Tibial nerve (tissue), 4 donors: ENCODE measurements at regions not wholly inside any gene's neighbourhood (a gene's known extent, or its start where the extent isn't known, plus 50 kb on each side); places are given as distances from the start of the nearest gene placed in this dataset.
"Not testable (repeated sequence)": the region's sequence is repeated elsewhere in the genome, so short reads cannot be mapped to it uniquely, and the experiment has no call there.

ENCODE experiments used
- DNase-seq, 2 donors: peaks; one replicate each; pipeline ENCODE4 v3.0.0-alpha.2; 2019; ENCODE audit warnings: low spot score in 2 of 2
- H3K27ac ChIP-seq, 4 donors: fragments of 200-600 bp; sonication (generic) in 3 of 4; one replicate each; pipeline ENCODE4 v1.5.1; 2017 to 2019; ENCODE audit warnings: mild to moderate bottlenecking in 1 of 4
- H3K27me3 ChIP-seq, 2 donors: fragments of 200-600 bp; sonication (generic) in 1 of 2; one replicate each; pipeline versions ENCODE4 v1.5.1 to v1.6.0; 2017 to 2019
- H3K36me3 ChIP-seq, 3 donors: fragments of 200-600 bp; sonication (generic); one replicate each; pipeline ENCODE4 v1.5.1; 2018 to 2019
- H3K4me1 ChIP-seq, 4 donors: fragments of 200-600 bp; sonication (generic) in 3 of 4; one replicate each; pipeline ENCODE4 v1.5.1; 2017 to 2019
- H3K4me3 ChIP-seq, 4 donors: fragments of 200-600 bp; sonication (generic) in 3 of 4; one replicate each; pipeline ENCODE4 v1.5.1; 2017 to 2019; ENCODE audit warnings: mild to moderate bottlenecking in 1 of 4, moderate library complexity in 1 of 4
- H3K9me3 ChIP-seq, 4 donors: fragments of 200-600 bp; sonication (generic) in 3 of 4; one replicate each; pipeline ENCODE4 v1.5.1; 2017 to 2019
- CTCF ChIP-seq, 5 experiments: fragments of 200-600 bp in 3 of 5; fragments of 450-650 bp in 2 of 5; sonication (generic) in 3 of 5; IDR thresholded peaks; one replicate each; pipeline ENCODE4 v1.5.1; 2016 to 2019; ENCODE audit warnings: antibody characterized with exemption in 5 of 5, mild to moderate bottlenecking in 3 of 5, moderate library complexity in 2 of 5
- EP300 ChIP-seq, 2 donors: sonication (generic); formaldehyde crosslinking; IDR thresholded peaks; one replicate each; pipeline ENCODE4 v1.6.1; 2017; ENCODE audit warnings: antibody characterized with exemption in 2 of 2, mild to moderate bottlenecking in 1 of 2
- POLR2A ChIP-seq, 2 donors: fragments of 450-650 bp; IDR thresholded peaks; one replicate each; pipeline ENCODE4 v1.6.1; 2017; ENCODE audit warnings: antibody characterized with exemption in 2 of 2, mild to moderate bottlenecking in 2 of 2, moderate library complexity in 2 of 2
- WGBS, 2 donors: methylation state at CpG; one replicate each; pipeline ENCODE4 v1.1.5; 2018; 5-methylcytosine and 5-hydroxymethylcytosine counted together

DNA sequence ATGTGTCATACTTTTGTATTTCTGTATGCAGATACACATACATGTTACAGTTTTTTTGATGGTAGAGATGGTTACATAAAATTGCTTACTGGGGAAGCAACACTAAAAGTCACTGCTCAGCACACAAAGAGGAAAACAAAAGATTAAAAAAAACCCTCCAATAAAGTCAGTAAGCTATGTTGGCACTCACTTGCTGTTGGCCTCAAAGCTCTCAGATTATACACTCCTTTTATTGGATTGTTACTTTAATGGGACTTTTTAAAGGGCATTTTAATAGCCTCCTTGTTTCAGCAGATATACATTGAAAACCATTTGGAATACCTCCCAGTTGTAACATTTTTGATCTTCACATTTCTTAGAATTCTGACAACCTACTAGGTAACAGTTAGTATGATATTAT lies 222.0 kb upstream of the HHIP start:
- Histone ChIP-seq H3K27ac (no peak overlapping the region), H3K4me1 (peaks cover 0 to 9% (median 0%) of the 10 kb centered on the region in 4 donors), H3K27me3 (no peaks in the 10 kb centered on the region), H3K4me3 (no peak overlapping the region), H3K9me3 (no peaks in the 10 kb centered on the region), H3K36me3 (no peaks in the 10 kb centered on the region)
- DNase-seq = no peak
- TF ChIP-seq CTCF (IDR thresholded peaks at IDR 0.05) (no peak), POLR2A (IDR thresholded peaks at IDR 0.05) (no peak), EP300 (IDR thresholded peaks at IDR 0.05) (no peak)

DNA sequence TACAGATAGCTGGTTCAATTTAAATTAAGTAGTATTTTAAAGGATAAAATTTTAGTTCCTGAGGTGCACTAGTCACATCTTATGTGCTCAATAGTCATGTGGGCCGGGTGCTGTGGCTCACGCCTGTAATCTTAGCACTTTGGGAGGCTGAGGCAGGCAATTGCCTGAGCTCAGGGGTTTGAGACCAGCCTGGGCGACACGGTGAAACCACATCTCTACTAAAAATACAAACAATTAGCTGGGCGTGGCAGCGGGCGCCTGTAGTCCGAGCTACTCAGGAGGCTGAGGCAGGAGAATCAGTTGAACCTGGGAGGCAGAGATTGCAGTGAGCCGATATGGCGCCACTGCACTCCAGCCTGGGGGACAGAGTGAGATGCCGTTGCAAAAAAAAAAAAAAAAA lies 219.9 kb upstream of the HHIP start:
- not testable (repeated sequence) for H3K4me3 ChIP-seq, H3K27ac ChIP-seq, H3K4me1 ChIP-seq, H3K27me3 ChIP-seq, DNase-seq, H3K36me3 ChIP-seq, H3K9me3 ChIP-seq
- WGBS, 2 donors = 95 to 96% methylated on average over 11 of the region's 11 CpGs

DNA sequence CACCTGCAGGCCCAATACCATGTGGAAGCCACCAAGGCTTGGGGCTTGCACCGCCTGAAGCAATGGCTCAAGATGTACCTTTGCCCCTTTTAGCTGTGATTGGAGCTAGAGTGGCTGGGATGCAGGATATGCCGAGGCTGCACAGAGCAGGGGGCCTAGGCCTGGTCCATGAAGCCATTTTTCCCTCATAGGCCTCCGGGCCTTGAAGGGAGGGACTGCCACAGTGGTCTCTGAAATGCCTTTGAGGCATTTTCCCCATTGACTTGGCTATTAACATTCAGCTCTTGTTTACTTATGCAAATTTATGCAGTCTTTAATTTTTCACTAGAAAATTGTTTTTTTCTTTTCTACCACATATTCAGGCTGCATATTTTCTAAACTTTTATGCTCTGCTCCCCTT lies 203.2 kb upstream of the HHIP start:
- no peaks in the 10 kb centered on the region for H3K27me3 ChIP-seq
- H3K36me3 ChIP-seq = no peaks in the 10 kb centered on the region
- TF ChIP-seq POLR2A (IDR thresholded peaks at IDR 0.05) (no peak), EP300 (IDR thresholded peaks at IDR 0.05) (no peak), CTCF (IDR thresholded peaks at IDR 0.05) (no peak)
- no peak overlapping the region for H3K27ac ChIP-seq
- H3K4me3 ChIP-seq = no peak overlapping the region
- H3K4me1 ChIP-seq = no peaks in the 10 kb centered on the region
- H3K9me3 ChIP-seq = peaks cover 0 to 4% (median 0%) of the 10 kb centered on the region in 4 donors
- 85 to 89% methylated on average over 3 of the region's 3 CpGs for WGBS, 2 donors
- DNase-seq = no peak

DNA sequence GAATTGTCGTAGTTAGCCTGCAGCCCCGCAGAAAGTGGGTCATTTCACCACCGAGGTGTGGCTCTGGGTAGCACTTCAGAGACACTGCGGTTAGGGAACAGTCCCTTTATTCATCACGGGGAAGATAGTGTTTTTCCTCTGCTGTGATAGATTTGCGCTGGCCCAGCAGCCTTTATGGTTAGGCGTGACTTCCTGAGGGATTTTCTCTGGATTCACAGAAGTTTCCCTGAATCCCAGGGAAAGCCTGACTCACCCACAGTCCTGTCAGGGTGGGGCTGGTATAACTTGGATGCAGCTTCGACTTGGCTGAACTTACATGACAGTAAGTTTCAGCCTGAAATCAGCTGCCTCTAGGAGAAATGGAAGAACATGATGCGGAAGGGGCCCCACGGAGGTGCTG lies 196.3 kb upstream of the HHIP start:
- Histone ChIP-seq H3K9me3 (peaks cover 0 to 5% (median 0%) of the 10 kb centered on the region in 4 donors), H3K27ac (peak overlapping the region in 2 of 4 donors; percentile 36 to 43), H3K4me3 (no peak overlapping the region), H3K36me3 (no peaks in the 10 kb centered on the region), H3K27me3 (no peaks in the 10 kb centered on the region), H3K4me1 (peaks cover 0 to 6% (median 0%) of the 10 kb centered on the region in 4 donors)
- no peak for TF ChIP-seq CTCF (IDR thresholded peaks at IDR 0.05)
- TF ChIP-seq POLR2A (IDR thresholded peaks at IDR 0.05) = no peak
- no peak for TF ChIP-seq EP300 (IDR thresholded peaks at IDR 0.05)
- 47 to 57% methylated on average over 10 of the region's 10 CpGs for WGBS, 2 donors
- DNase-seq = peak; percentile 33 to 53

DNA sequence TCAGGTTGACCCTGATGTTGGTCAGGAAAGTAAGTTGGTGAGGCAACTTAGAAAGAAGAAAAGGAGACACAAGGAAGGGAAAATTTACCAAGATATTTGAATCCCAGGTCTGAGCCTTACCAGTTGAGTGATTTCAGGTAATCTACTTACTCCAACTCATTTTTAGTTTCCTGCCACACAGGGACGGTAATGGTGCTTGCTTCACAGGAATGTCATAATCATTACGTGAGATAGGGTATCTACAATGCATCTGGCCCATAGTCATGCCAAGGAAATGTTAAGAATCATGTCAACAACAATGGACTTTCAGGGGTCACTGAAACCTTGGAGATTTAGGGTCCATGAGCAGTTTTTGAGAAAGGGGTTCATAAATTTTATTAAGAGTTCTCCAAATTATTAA lies 195.4 kb upstream of the HHIP start:
- no peaks in the 10 kb centered on the region for H3K36me3 ChIP-seq
- H3K27ac ChIP-seq = no peak overlapping the region
- WGBS, 2 donors = 94% methylated on average over 2 of the region's 2 CpGs
- H3K4me1 ChIP-seq = peaks cover 0 to 6% (median 0%) of the 10 kb centered on the region in 4 donors
- peaks cover 0 to 5% (median 0%) of the 10 kb centered on the region in 4 donors for H3K9me3 ChIP-seq
- H3K4me3 ChIP-seq = no peak overlapping the region
- no peaks in the 10 kb centered on the region for H3K27me3 ChIP-seq
- TF ChIP-seq CTCF (IDR thresholded peaks at IDR 0.05) = no peak
- TF ChIP-seq POLR2A (IDR thresholded peaks at IDR 0.05) = no peak
- TF ChIP-seq EP300 (IDR thresholded peaks at IDR 0.05) = no peak
- no peak for DNase-seq
